22Rv1 (cell line): ENCODE measurements at regions not wholly inside any gene's neighbourhood (a gene's known extent, or its start where the extent isn't known, plus 50 kb on each side); places are given as distances from the start of the nearest gene placed in this dataset.

Experiments
- CTCF ChIP-seq: fragments of 450-650 bp; IDR thresholded peaks from 2 replicates; pipeline ENCODE4 v1.5.1; 2017; ENCODE audit warnings: mild to moderate bottlenecking
- ZFX ChIP-seq: fragments of 450-650 bp; IDR thresholded peaks from 2 replicates; pipeline ENCODE4 v1.6.1; 2017; ENCODE audit warnings: antibody characterized with exemption, borderline replicate concordance

- TF ChIP-seq CTCF (no peak), ZFX (no peak)
Measured at GRCh38 chr1:221994939-221995338, 253.1 kb upstream of the DUSP10 start.
